AG04450 (cell line): ENCODE measurements at regions not wholly inside any gene's neighbourhood (a gene's known extent, or its start where the extent isn't known, plus 50 kb on each side); places are given as distances from the start of the nearest gene placed in this dataset.

Experiments
- CTCF ChIA-PET: fragments of 300-600, 350-600 bp; formaldehyde crosslinking; extraction: SDS; loops from one replicate; lab custom pipeline; 2022; ENCODE audit warnings: antibody characterized with exemption, inconsistent platforms; lab: Charles Lee
- POLR2A ChIA-PET: fragments of 350-600 bp; formaldehyde crosslinking; extraction: SDS; loops from one replicate; lab custom pipeline; 2021; ENCODE audit warnings: antibody characterized with exemption, inconsistent platforms; lab: Yijun Ruan, JAX
- DNase-seq: peaks from one replicate; pipeline ENCODE4 v3.0.0-alpha.2; 2011; ENCODE audit warnings: low read depth, low spot score
- H3K27ac ChIP-seq: one replicate; pipeline ENCODE4 v1.5.1; 2012; ENCODE audit warnings: low read depth, low read length, control low read depth
- H3K27me3 ChIP-seq: one replicate; pipeline ENCODE4 v1.6.0; 2012; ENCODE audit warnings: low read length; ENCODE audit not compliant: control insufficient read depth, insufficient read depth
- H3K4me3 ChIP-seq: 2 replicates; pipeline ENCODE4 v1.5.1; 2011; ENCODE audit warnings: mild to moderate bottlenecking, low read depth, low read length, control low read depth
- H3K9me3 ChIP-seq: 2 replicates; pipeline ENCODE4 v1.5.1; 2012; ENCODE audit warnings: low read length; ENCODE audit not compliant: control insufficient read depth, insufficient read depth
- CTCF ChIP-seq: IDR thresholded peaks from 2 replicates; pipeline ENCODE4 v1.5.1; 2011; ENCODE audit warnings: low read depth, low read length, control low read depth, inconsistent platforms

- H3K27me3 ChIP-seq: no peaks in the 10 kb centered on the region
- no peak overlapping the region for H3K4me3 ChIP-seq
- ChIA-PET POLR2A (no interaction called here), CTCF (no interaction called here)
- no peak overlapping the region for H3K27ac ChIP-seq
- no peak for TF ChIP-seq CTCF
- H3K9me3 ChIP-seq: no peaks in the 10 kb centered on the region; the same call in 1 of the 2 replicates
- no peak for DNase-seq
These were observed 1574.7 kb downstream of the STIM2 start for GRCh38 chr4:28435314-28435713.

GRCh38 chr4:28436191-28437080, 1575.8 kb downstream of the STIM2 start:
- POLR2A ChIA-PET: no interaction called here
- Histone ChIP-seq H3K4me3 (no peak overlapping the region), H3K27me3 (no peaks in the 10 kb centered on the region), H3K27ac (no peak overlapping the region), H3K9me3 (no peaks in the 10 kb centered on the region; the same call in 1 of the 2 replicates)
- no peak for DNase-seq
- no peak for TF ChIP-seq CTCF
- CTCF ChIA-PET: no interaction called here

- Histone ChIP-seq H3K27me3 (no peaks in the 10 kb centered on the region), H3K27ac (no peak overlapping the region), H3K9me3 (no peaks in the 10 kb centered on the region), H3K4me3 (no peak overlapping the region)
- TF ChIP-seq CTCF: no peak
- no peak for DNase-seq
- ChIA-PET CTCF (no interaction called here), POLR2A (no interaction called here)
These were observed 1582.7 kb downstream of the STIM2 start for GRCh38 chr4:28443371-28443770.

GRCh38 chr4:28443801-28444412, 1583.3 kb downstream of the STIM2 start:
- ChIA-PET CTCF (no interaction called here), POLR2A (no interaction called here)
- no peak overlapping the region for H3K27ac ChIP-seq
- TF ChIP-seq CTCF: no peak
- no peak overlapping the region for H3K4me3 ChIP-seq
- no peak for DNase-seq
- no peaks in the 10 kb centered on the region for H3K9me3 ChIP-seq
- no peaks in the 10 kb centered on the region for H3K27me3 ChIP-seq

- Histone ChIP-seq H3K27ac (no peak overlapping the region), H3K27me3 (no peaks in the 10 kb centered on the region), H3K4me3 (no peak overlapping the region), H3K9me3 (no peaks in the 10 kb centered on the region)
- ChIA-PET POLR2A (no interaction called here), CTCF (no interaction called here)
- no peak for TF ChIP-seq CTCF
- DNase-seq: no peak
These were observed 1584.3 kb downstream of the STIM2 start for GRCh38 chr4:28444886-28445496.
